Ovary (tissue), 3 donors: ENCODE measurements at regions not wholly inside any gene's neighbourhood (a gene's known extent, or its start where the extent isn't known, plus 50 kb on each side); places are given as distances from the start of the nearest gene placed in this dataset.
"Not testable (repeated sequence)": the region's sequence is repeated elsewhere in the genome, so short reads cannot be mapped to it uniquely, and the experiment has no call there.

Source experiments
- POLR2A ChIP-seq: fragments of 450-650 bp; IDR thresholded peaks from one replicate; pipeline ENCODE4 v1.6.1; 2017; ENCODE audit warnings: antibody characterized with exemption, mild to moderate bottlenecking, moderate library complexity
- TF ChIP-seq, protein P1 (sequence below), 3 donors: fragments of 450-650 bp in 2 of 3; fragments of 200-600 bp in 1 of 3; IDR thresholded peaks; one replicate each; pipeline versions ENCODE4 v1.5.1 to v1.8.0; 2016 to 2022; ENCODE audit warnings: antibody characterized with exemption in 3 of 3, mild to moderate bottlenecking in 1 of 3
- donor health status: DM: no; HTN: no; CAD: no.

DNA sequence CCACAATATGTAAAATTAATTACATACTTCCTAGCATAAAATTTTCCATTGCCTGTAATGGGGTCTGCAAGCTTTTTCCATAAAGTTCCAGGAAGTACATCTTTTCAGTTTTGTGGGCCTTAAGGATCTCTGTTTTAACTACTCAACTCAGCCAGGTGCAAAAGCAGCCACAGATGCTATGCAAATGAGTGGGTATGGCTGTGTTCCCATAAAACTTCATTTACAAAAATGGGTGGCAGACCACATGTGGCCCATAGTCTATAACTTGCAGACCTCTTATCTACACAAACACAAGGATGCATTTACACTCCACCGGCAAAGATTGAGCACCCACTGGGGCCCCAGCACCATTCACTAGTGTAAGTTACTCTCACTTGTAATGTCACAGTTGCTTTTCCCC lies 123.1 kb downstream of the ARHGAP11B start:
- TF ChIP-seq POLR2A, result not testable (repeated sequence)
- TF ChIP-seq, protein P1, sequence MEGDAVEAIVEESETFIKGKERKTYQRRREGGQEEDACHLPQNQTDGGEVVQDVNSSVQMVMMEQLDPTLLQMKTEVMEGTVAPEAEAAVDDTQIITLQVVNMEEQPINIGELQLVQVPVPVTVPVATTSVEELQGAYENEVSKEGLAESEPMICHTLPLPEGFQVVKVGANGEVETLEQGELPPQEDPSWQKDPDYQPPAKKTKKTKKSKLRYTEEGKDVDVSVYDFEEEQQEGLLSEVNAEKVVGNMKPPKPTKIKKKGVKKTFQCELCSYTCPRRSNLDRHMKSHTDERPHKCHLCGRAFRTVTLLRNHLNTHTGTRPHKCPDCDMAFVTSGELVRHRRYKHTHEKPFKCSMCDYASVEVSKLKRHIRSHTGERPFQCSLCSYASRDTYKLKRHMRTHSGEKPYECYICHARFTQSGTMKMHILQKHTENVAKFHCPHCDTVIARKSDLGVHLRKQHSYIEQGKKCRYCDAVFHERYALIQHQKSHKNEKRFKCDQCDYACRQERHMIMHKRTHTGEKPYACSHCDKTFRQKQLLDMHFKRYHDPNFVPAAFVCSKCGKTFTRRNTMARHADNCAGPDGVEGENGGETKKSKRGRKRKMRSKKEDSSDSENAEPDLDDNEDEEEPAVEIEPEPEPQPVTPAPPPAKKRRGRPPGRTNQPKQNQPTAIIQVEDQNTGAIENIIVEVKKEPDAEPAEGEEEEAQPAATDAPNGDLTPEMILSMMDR (IDR thresholded peaks at IDR 0.05), result not testable (repeated sequence)
